ENCODE measurements at regions not wholly inside any gene's neighbourhood (a gene's known extent, or its start where the extent isn't known, plus 50 kb on each side); places are given as distances from the start of the nearest gene placed in this dataset.

DNA sequence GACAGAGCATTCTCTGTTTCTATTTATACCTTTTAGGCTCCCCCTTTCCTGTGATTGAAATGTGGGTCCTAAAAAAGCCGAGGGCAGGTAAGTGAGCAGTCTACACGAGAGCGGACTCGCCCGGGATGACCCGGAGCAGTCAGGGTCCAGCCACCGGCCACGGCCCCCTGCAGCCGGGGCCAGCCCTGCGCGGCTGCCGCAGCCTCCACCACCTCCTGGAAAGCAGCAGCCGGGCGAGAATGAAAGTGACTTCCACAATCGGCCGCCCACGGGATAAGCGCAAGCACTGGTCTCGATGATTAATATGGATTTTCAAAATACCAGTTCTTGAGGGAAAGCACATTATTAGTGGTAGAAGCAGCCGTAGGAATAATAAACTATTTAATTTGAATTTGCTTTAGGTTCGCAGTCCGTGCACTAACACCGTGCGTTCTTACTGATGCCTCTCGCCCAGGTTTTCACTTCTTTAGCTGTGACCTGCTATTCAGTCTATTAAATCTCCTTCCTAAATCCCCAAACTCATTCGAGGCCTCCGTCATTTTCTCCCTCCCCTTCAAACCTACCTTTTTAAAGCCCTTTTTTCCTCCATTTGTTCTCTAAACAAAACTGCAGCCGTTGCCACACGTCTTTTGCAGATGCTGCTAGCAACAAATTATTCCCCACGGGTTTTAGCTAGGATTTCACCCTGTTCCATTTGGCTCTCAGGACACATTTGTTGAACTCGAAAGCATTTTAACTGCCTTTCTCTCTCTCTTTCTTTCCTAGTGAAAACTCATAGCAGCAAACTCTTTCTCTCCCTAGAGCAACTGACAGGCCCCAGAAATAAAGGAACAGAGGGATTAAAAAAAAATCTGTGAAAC lies 1015.1 kb upstream of the PIK3C3 start:
- TF ChIP-seq CTCF (IDR thresholded peaks at IDR 0.05) (no peak), POLR2A (IDR thresholded peaks at IDR 0.05) (no peak), EP300 (IDR thresholded peaks at IDR 0.05) (no peak)
